Cardiac septum (tissue), 1 donor: ENCODE measurements at regions not wholly inside any gene's neighbourhood (a gene's known extent, or its start where the extent isn't known, plus 50 kb on each side); places are given as distances from the start of the nearest gene placed in this dataset.

Experiments
- DNase-seq: peaks from one replicate; pipeline ENCODE4 v3.0.0-alpha.2; 2020; ENCODE audit warnings: low spot score
- intact Hi-C: fragments of 100-400 bp; cut with DNase I; formaldehyde crosslinking; loops from one replicate; pipeline ENCODE4 v1.14.0; 2022
- donor health status: DM: no; HTN: no; CAD: no.

- no peak for DNase-seq
- intact Hi-C loops, result no loop called here
Observed at GRCh38 chr21:43269440-43269839, 100.6 kb downstream of the CRYAA start.

- intact Hi-C loops, result no loop called here
- peak; percentile 55 for DNase-seq
Observed at GRCh38 chr21:43268804-43269186, 100.0 kb downstream of the CRYAA start.

GRCh38 chr21:43268086-43268803 is 99.4 kb downstream of the CRYAA start:
- peak; percentile 55 for DNase-seq
- intact Hi-C loops, result no loop called here

- intact Hi-C loops, result no loop called here
- peak; percentile 17 for DNase-seq
Observed at GRCh38 chr21:43267391-43268085, 98.7 kb downstream of the CRYAA start.

GRCh38 chr21:43266534-43266933 is 97.7 kb downstream of the CRYAA start:
- no peak for DNase-seq
- intact Hi-C loops, result no loop called here

GRCh38 chr21:43262427-43262826 is 93.6 kb downstream of the CRYAA start:
- intact Hi-C loops, result no loop called here
- DNase-seq, result peak; percentile 61
